ENCODE measurements at regions not wholly inside any gene's neighbourhood (a gene's known extent, or its start where the extent isn't known, plus 50 kb on each side); places are given as distances from the start of the nearest gene placed in this dataset.

- WGBS, 2 donors = 59 to 60% methylated on average over 1 of the region's 1 CpG
- no peaks in the 10 kb centered on the region for H3K9me3 ChIP-seq (ENCODE audit: control insufficient read depth, low read length)
- no peaks in the 10 kb centered on the region for H3K36me3 ChIP-seq (ENCODE audit: control insufficient read depth in 1 of 2, insufficient read depth in 2 of 2, low read length in 1 of 2)
- no peak overlapping the region for H3K27ac ChIP-seq (ENCODE audit: low read depth in 1 of 2, low read length in 2 of 2)
- ATAC-seq (ENCODE audit: low FRiP score) = no peak
- intact Hi-C loops (cut with DNase I) = loop anchor here in 1 of 2 donors (5.0 kb wide), 1 partner anchor 50 kb away; no protein-coding TSS in a partner anchor
- H3K4me1 ChIP-seq (ENCODE audit: control insufficient read depth in 1 of 2, insufficient read depth in 2 of 2, low read length in 2 of 2) = no peaks in the 10 kb centered on the region
- H3K27me3 ChIP-seq (ENCODE audit: control insufficient read depth in 1 of 2, insufficient read depth in 2 of 2, low read length in 1 of 2) = no peaks in the 10 kb centered on the region
- no peak for DNase-seq
- no peak overlapping the region for H3K4me3 ChIP-seq (ENCODE audit: low read length in 2 of 2)
These were observed 1629.0 kb downstream of the OLFM4 start for GRCh38 chr13:54657588-54657987.

- intact Hi-C loops (cut with DNase I) = loop anchor here in 1 of 2 donors (5.0 kb wide), 1 partner anchor 49 kb away; no protein-coding TSS in a partner anchor
- peak; percentile 45 for ATAC-seq (ENCODE audit: low FRiP score)
- 91 to 93% methylated on average over 17 of the region's 17 CpGs for WGBS, 2 donors
These were observed 1630.2 kb downstream of the OLFM4 start for GRCh38 chr13:54658771-54659170.

GRCh38 chr13:54660277-54660676, 1631.7 kb downstream of the OLFM4 start:
- WGBS, 2 donors = 91 to 92% methylated on average over 12 of the region's 12 CpGs
- ATAC-seq (ENCODE audit: low FRiP score) = peak; percentile 45
- no peaks in the 10 kb centered on the region for H3K36me3 ChIP-seq (ENCODE audit: control insufficient read depth in 1 of 2, insufficient read depth in 2 of 2, low read length in 1 of 2)

More at GRCh38 chr13:54658771-54659170, 1630.2 kb downstream of the OLFM4 start:
- Histone ChIP-seq H3K27me3 (ENCODE audit: control insufficient read depth in 1 of 2, insufficient read depth in 2 of 2, low read length in 1 of 2) (no peaks in the 10 kb centered on the region), H3K36me3 (ENCODE audit: control insufficient read depth in 1 of 2, insufficient read depth in 2 of 2, low read length in 1 of 2) (no peaks in the 10 kb centered on the region), H3K4me1 (ENCODE audit: control insufficient read depth in 1 of 2, insufficient read depth in 2 of 2, low read length in 2 of 2) (no peaks in the 10 kb centered on the region), H3K9me3 (ENCODE audit: control insufficient read depth, low read length) (no peaks in the 10 kb centered on the region), H3K27ac (ENCODE audit: low read depth in 1 of 2, low read length in 2 of 2) (no peak overlapping the region), H3K4me3 (ENCODE audit: low read length in 2 of 2) (no peak overlapping the region)
- no peak for DNase-seq

GRCh38 chr13:54676526-54677113, 1648.0 kb downstream of the OLFM4 start:
- Histone ChIP-seq H3K4me1 (ENCODE audit: control insufficient read depth in 1 of 2, insufficient read depth in 2 of 2, low read length in 2 of 2) (no peaks in the 10 kb centered on the region), H3K27me3 (ENCODE audit: control insufficient read depth in 1 of 2, insufficient read depth in 2 of 2, low read length in 1 of 2) (no peaks in the 10 kb centered on the region), H3K4me3 (ENCODE audit: low read length in 2 of 2) (no peak overlapping the region), H3K27ac (ENCODE audit: low read depth in 1 of 2, low read length in 2 of 2) (no peak overlapping the region), H3K9me3 (ENCODE audit: control insufficient read depth, low read length) (no peaks in the 10 kb centered on the region), H3K36me3 (ENCODE audit: control insufficient read depth in 1 of 2, insufficient read depth in 2 of 2, low read length in 1 of 2) (no peaks in the 10 kb centered on the region)
- intact Hi-C loops (cut with DNase I) = no loop called here
- DNase-seq = no peak
- ATAC-seq (ENCODE audit: low FRiP score) = no peak
- 90 to 94% methylated on average over 20 to 22 of the region's 22 CpGs for WGBS, 2 donors

More at GRCh38 chr13:54660277-54660676, 1631.7 kb downstream of the OLFM4 start:
- H3K9me3 ChIP-seq (ENCODE audit: control insufficient read depth, low read length) = no peaks in the 10 kb centered on the region
- no peak overlapping the region for H3K4me3 ChIP-seq (ENCODE audit: low read length in 2 of 2)
- H3K4me1 ChIP-seq (ENCODE audit: control insufficient read depth in 1 of 2, insufficient read depth in 2 of 2, low read length in 2 of 2) = no peaks in the 10 kb centered on the region
- no peaks in the 10 kb centered on the region for H3K27me3 ChIP-seq (ENCODE audit: control insufficient read depth in 1 of 2, insufficient read depth in 2 of 2, low read length in 1 of 2)
- no peak overlapping the region for H3K27ac ChIP-seq (ENCODE audit: low read depth in 1 of 2, low read length in 2 of 2)
- intact Hi-C loops (cut with DNase I) = no loop called here
- no peak for DNase-seq

GRCh38 chr13:54682184-54682583, 1653.6 kb downstream of the OLFM4 start:
- ATAC-seq (ENCODE audit: low FRiP score) = no peak
- no peak overlapping the region for H3K27ac ChIP-seq (ENCODE audit: low read depth in 1 of 2, low read length in 2 of 2)
- WGBS, 2 donors = 28 to 48% methylated on average over 1 of the region's 1 CpG

GRCh38 chr13:54687173-54687572, 1658.6 kb downstream of the OLFM4 start:
- intact Hi-C loops (cut with DNase I) = no loop called here
- Histone ChIP-seq H3K27me3 (ENCODE audit: control insufficient read depth in 1 of 2, insufficient read depth in 2 of 2, low read length in 1 of 2) (no peaks in the 10 kb centered on the region), H3K9me3 (ENCODE audit: control insufficient read depth, low read length) (no peaks in the 10 kb centered on the region), H3K27ac (ENCODE audit: low read depth in 1 of 2, low read length in 2 of 2) (no peak overlapping the region), H3K4me1 (ENCODE audit: control insufficient read depth in 1 of 2, insufficient read depth in 2 of 2, low read length in 2 of 2) (no peaks in the 10 kb centered on the region), H3K36me3 (ENCODE audit: control insufficient read depth in 1 of 2, insufficient read depth in 2 of 2, low read length in 1 of 2) (no peaks in the 10 kb centered on the region), H3K4me3 (ENCODE audit: low read length in 2 of 2) (no peak overlapping the region)
- 70% methylated on average over 1 of the region's 1 CpG for WGBS, 2 donors
- ATAC-seq (ENCODE audit: low FRiP score) = no peak
- no peak for DNase-seq

More at GRCh38 chr13:54682184-54682583, 1653.6 kb downstream of the OLFM4 start:
- no peaks in the 10 kb centered on the region for H3K36me3 ChIP-seq (ENCODE audit: control insufficient read depth in 1 of 2, insufficient read depth in 2 of 2, low read length in 1 of 2)
- no peaks in the 10 kb centered on the region for H3K4me1 ChIP-seq (ENCODE audit: control insufficient read depth in 1 of 2, insufficient read depth in 2 of 2, low read length in 2 of 2)
- DNase-seq = no peak
- intact Hi-C loops (cut with DNase I) = no loop called here
- H3K9me3 ChIP-seq (ENCODE audit: control insufficient read depth, low read length) = no peaks in the 10 kb centered on the region
- H3K4me3 ChIP-seq (ENCODE audit: low read length in 2 of 2) = no peak overlapping the region
- H3K27me3 ChIP-seq (ENCODE audit: control insufficient read depth in 1 of 2, insufficient read depth in 2 of 2, low read length in 1 of 2) = no peaks in the 10 kb centered on the region

GRCh38 chr13:54699831-54700230, 1671.2 kb downstream of the OLFM4 start:
- no peak for ATAC-seq (ENCODE audit: low FRiP score)
- Histone ChIP-seq H3K27me3 (ENCODE audit: control insufficient read depth in 1 of 2, insufficient read depth in 2 of 2, low read length in 1 of 2) (no peaks in the 10 kb centered on the region), H3K27ac (ENCODE audit: low read depth in 1 of 2, low read length in 2 of 2) (no peak overlapping the region), H3K36me3 (ENCODE audit: control insufficient read depth in 1 of 2, insufficient read depth in 2 of 2, low read length in 1 of 2) (no peaks in the 10 kb centered on the region), H3K4me1 (ENCODE audit: control insufficient read depth in 1 of 2, insufficient read depth in 2 of 2, low read length in 2 of 2) (no peaks in the 10 kb centered on the region), H3K9me3 (ENCODE audit: control insufficient read depth, low read length) (no peaks in the 10 kb centered on the region), H3K4me3 (ENCODE audit: low read length in 2 of 2) (no peak overlapping the region)
- intact Hi-C loops (cut with DNase I) = no loop called here
- no peak for DNase-seq
- 79 to 84% methylated on average over 3 of the region's 3 CpGs for WGBS, 2 donors

- no peaks in the 10 kb centered on the region for H3K4me1 ChIP-seq (ENCODE audit: control insufficient read depth in 1 of 2, insufficient read depth in 2 of 2, low read length in 2 of 2)
- intact Hi-C loops (cut with DNase I) = loop anchor here in 1 of 2 donors (5.0 kb wide), 1 partner anchor 48 kb away; no protein-coding TSS in a partner anchor
- no peak for DNase-seq
These were observed 1677.1 kb downstream of the OLFM4 start for GRCh38 chr13:54705738-54706137.

GRCh38 chr13:54706336-54706735, 1677.7 kb downstream of the OLFM4 start:
- Histone ChIP-seq H3K36me3 (ENCODE audit: control insufficient read depth in 1 of 2, insufficient read depth in 2 of 2, low read length in 1 of 2) (no peaks in the 10 kb centered on the region), H3K27me3 (ENCODE audit: control insufficient read depth in 1 of 2, insufficient read depth in 2 of 2, low read length in 1 of 2) (no peaks in the 10 kb centered on the region), H3K4me1 (ENCODE audit: control insufficient read depth in 1 of 2, insufficient read depth in 2 of 2, low read length in 2 of 2) (no peaks in the 10 kb centered on the region), H3K4me3 (ENCODE audit: low read length in 2 of 2) (no peak overlapping the region), H3K9me3 (ENCODE audit: control insufficient read depth, low read length) (no peaks in the 10 kb centered on the region), H3K27ac (ENCODE audit: low read depth in 1 of 2, low read length in 2 of 2) (no peak overlapping the region)
- WGBS, 2 donors = 92 to 93% methylated on average over 3 of the region's 3 CpGs
- intact Hi-C loops (cut with DNase I) = loop anchor here in 1 of 2 donors (5.0 kb wide), 1 partner anchor 49 kb away; no protein-coding TSS in a partner anchor
- ATAC-seq (ENCODE audit: low FRiP score) (no peak), DNase-seq (no peak)

More at GRCh38 chr13:54705738-54706137, 1677.1 kb downstream of the OLFM4 start:
- Histone ChIP-seq H3K4me3 (ENCODE audit: low read length in 2 of 2) (no peak overlapping the region), H3K27ac (ENCODE audit: low read depth in 1 of 2, low read length in 2 of 2) (no peak overlapping the region), H3K36me3 (ENCODE audit: control insufficient read depth in 1 of 2, insufficient read depth in 2 of 2, low read length in 1 of 2) (no peaks in the 10 kb centered on the region), H3K9me3 (ENCODE audit: control insufficient read depth, low read length) (no peaks in the 10 kb centered on the region), H3K27me3 (ENCODE audit: control insufficient read depth in 1 of 2, insufficient read depth in 2 of 2, low read length in 1 of 2) (no peaks in the 10 kb centered on the region)
- WGBS, 2 donors = 52 to 53% methylated on average over 2 of the region's 2 CpGs
- no peak for ATAC-seq (ENCODE audit: low FRiP score)

All from aorta (tissue), 5 donors.